Heart left ventricle (tissue), 16 donors: ENCODE measurements at regions not wholly inside any gene's neighbourhood (a gene's known extent, or its start where the extent isn't known, plus 50 kb on each side); places are given as distances from the start of the nearest gene placed in this dataset.

ENCODE experiments used
- ATAC-seq, 4 donors: fragments of 200-7000 bp; cut with Tn5 transposase; one replicate each; pipeline ENCODE4 v1.9.1; 2020 to 2022; ENCODE audit warnings: moderate library complexity in 4 of 4, mild to moderate bottlenecking in 3 of 4, moderate number of reproducible peaks in 1 of 4
- DNase-seq, 5 donors: peaks; one replicate each; pipeline ENCODE4 v3.0.0-alpha.2; 2020
- H3K27ac ChIP-seq, 12 donors: fragments of 200-600 bp; sonication (generic) in 4 of 12; one replicate each; pipeline versions ENCODE4 v1.5.0 to v1.8.0; 2016 to 2022; ENCODE audit warnings: mild to moderate bottlenecking in 2 of 12
- H3K27me3 ChIP-seq, 9 donors: fragments of 200-600 bp; sonication (generic) in 2 of 9; one replicate each; pipeline versions ENCODE4 v1.5.1 to v1.8.0; 2016 to 2022; ENCODE audit warnings: mild to moderate bottlenecking in 3 of 9
- H3K36me3 ChIP-seq, 9 donors: fragments of 200-600 bp; sonication (generic) in 2 of 9; one replicate each; pipeline versions ENCODE4 v1.5.0 to v1.8.0; 2018 to 2022; ENCODE audit warnings: mild to moderate bottlenecking in 2 of 9
- H3K4me1 ChIP-seq, 12 donors: fragments of 200-600 bp; sonication (generic) in 4 of 12; one replicate each; pipeline versions ENCODE4 v1.5.0 to v1.8.0; 2016 to 2022; ENCODE audit warnings: mild to moderate bottlenecking in 3 of 12
- H3K4me3 ChIP-seq, 12 donors: fragments of 200-600 bp; sonication (generic) in 4 of 12; one replicate each; pipeline versions ENCODE4 v1.5.0 to v1.8.0; 2017 to 2022; ENCODE audit warnings: mild to moderate bottlenecking in 9 of 12, moderate library complexity in 4 of 12
- H3K9me3 ChIP-seq, 12 donors: fragments of 200-600 bp; sonication (generic) in 4 of 12; one replicate each; pipeline versions ENCODE4 v1.5.0 to v1.8.0; 2016 to 2022; ENCODE audit warnings: mild to moderate bottlenecking in 1 of 12
- CTCF ChIP-seq, 12 donors: fragments of 200-600 bp; sonication (generic) in 4 of 12; IDR thresholded peaks; one replicate each; pipeline versions ENCODE4 v1.5.0 to v1.8.0; 2018 to 2022; ENCODE audit warnings: antibody characterized with exemption in 12 of 12, mild to moderate bottlenecking in 5 of 12
- POLR2A ChIP-seq, 2 donors: fragments of 450-650 bp; IDR thresholded peaks; one replicate each; pipeline ENCODE4 v1.6.1; 2017; ENCODE audit warnings: antibody characterized with exemption in 2 of 2, mild to moderate bottlenecking in 2 of 2, moderate library complexity in 2 of 2
- WGBS, 4 donors: extraction: QIAGEN DNeasy Blood & Tissue Kit in 2 of 4; methylation state at CpG; one replicate each; pipeline versions ENCODE4 v1.1.5 to v1.1.7; 2013 to 2018; 5-methylcytosine and 5-hydroxymethylcytosine counted together
- intact Hi-C, 10 donors: fragments of 100-400 bp; cut with DNase I; formaldehyde crosslinking; loops; one replicate each; pipeline versions ENCODE4 v1.11.1 to v1.14.2; 2022
- donor health status: ischemic (EF 13 %, LVEDD 7.1; RV severe dilation, severe dysfunction).
- donor health status: healthy with polysubstance abuse.
- donor health status: DM: no; HTN: yes; CAD: no.
- donor health status: DM: no; HTN: no; CAD: no.
- donor health status: ischemic (EF 25% LVEDD 6.9; RV normal size, moderate dysfunction).
- donor health status: ischemic (EF 25% LVEDD 5.7; RV mildly dilated, moderate dysfunction).
- donor health status: healthy.
- donor health status: DM: yes; HTN: yes; CAD: no.
- donor health status: ischemic (EF 35%, LVEDD 5.7; RV mildly dilated, moderate dysfunction).
- donor health status: nonischemic (EF 11% LVEDD 7.7; RV severe dilation, severe dysfunction).
- donor health status: DM: yes; HTN: yes; CAD: no.
- donor health status: PGD.
- donor health status: ischemic (EF 29% LVEDD 5.4; RV normal size, mild dysfunction).
- donor health status: nonischemic (EF 23%, LVEDD 6.1; RV moderate dilation, normal function).

GRCh38 chr16:55184619-55185018, 139.4 kb upstream of the IRX6 start:
- H3K36me3 ChIP-seq = no peaks in the 10 kb centered on the region
- WGBS, 4 donors = 25 to 35% (median 33%) methylated on average over 3 of the region's 3 CpGs
- no peak overlapping the region for H3K27ac ChIP-seq
- TF ChIP-seq CTCF (IDR thresholded peaks at IDR 0.05) (no peak), POLR2A (IDR thresholded peaks at IDR 0.05) (no peak)
- no peaks in the 10 kb centered on the region for H3K9me3 ChIP-seq
- no peaks in the 10 kb centered on the region for H3K4me1 ChIP-seq
- H3K27me3 ChIP-seq = peaks cover 0 to 31% (median 0%) of the 10 kb centered on the region in 9 donors
- no peak overlapping the region for H3K4me3 ChIP-seq
- intact Hi-C loops = no loop called here
- ATAC-seq (no peak), DNase-seq (no peak)

GRCh38 chr16:55189224-55189623, 134.8 kb upstream of the IRX6 start:
- Histone ChIP-seq H3K4me3 (no peak overlapping the region), H3K27me3 (peaks cover 0 to 31% (median 5%) of the 10 kb centered on the region in 9 donors), H3K9me3 (peaks cover 0 to 10% (median 0%) of the 10 kb centered on the region in 12 donors), H3K36me3 (no peaks in the 10 kb centered on the region), H3K27ac (no peak overlapping the region), H3K4me1 (no peaks in the 10 kb centered on the region)
- WGBS, 4 donors = 61 to 65% (median 62%) methylated on average over 6 of the region's 6 CpGs
- ATAC-seq (no peak), DNase-seq (no peak)
- intact Hi-C loops = no loop called here
- no peak for TF ChIP-seq POLR2A (IDR thresholded peaks at IDR 0.05)
- no peak for TF ChIP-seq CTCF (IDR thresholded peaks at IDR 0.05)

- H3K4me3 ChIP-seq = no peak overlapping the region
- 51 to 64% (median 58%) methylated on average over 23 of the region's 23 CpGs for WGBS, 4 donors
- H3K27ac ChIP-seq = no peak overlapping the region
- H3K9me3 ChIP-seq = peaks cover 0 to 10% (median 0%) of the 10 kb centered on the region in 12 donors
- ATAC-seq (no peak), DNase-seq (no peak)
- H3K27me3 ChIP-seq = peaks cover 0 to 31% (median 5%) of the 10 kb centered on the region in 9 donors
- H3K36me3 ChIP-seq = no peaks in the 10 kb centered on the region
- H3K4me1 ChIP-seq = no peaks in the 10 kb centered on the region
- TF ChIP-seq CTCF (IDR thresholded peaks at IDR 0.05) (no peak), POLR2A (IDR thresholded peaks at IDR 0.05) (no peak)
- intact Hi-C loops = no loop called here
Measured at GRCh38 chr16:55189682-55190636, 134.0 kb upstream of the IRX6 start.

- no peak for ATAC-seq
Measured at GRCh38 chr16:55192734-55193133, 131.3 kb upstream of the IRX6 start.

More at GRCh38 chr16:55192734-55193133, 131.3 kb upstream of the IRX6 start:
- no peak overlapping the region for H3K4me3 ChIP-seq
- H3K9me3 ChIP-seq = peaks cover 0 to 10% (median 0%) of the 10 kb centered on the region in 12 donors
- no peaks in the 10 kb centered on the region for H3K36me3 ChIP-seq
- H3K27me3 ChIP-seq = peaks cover 0 to 12% (median 5%) of the 10 kb centered on the region in 9 donors
- intact Hi-C loops = no loop called here
- TF ChIP-seq CTCF (IDR thresholded peaks at IDR 0.05) (no peak), POLR2A (IDR thresholded peaks at IDR 0.05) (no peak)
- H3K4me1 ChIP-seq = no peaks in the 10 kb centered on the region
- no peak overlapping the region for H3K27ac ChIP-seq
- DNase-seq = no peak
